HCT116 (cell line): ENCODE measurements at regions not wholly inside any gene's neighbourhood (a gene's known extent, or its start where the extent isn't known, plus 50 kb on each side); places are given as distances from the start of the nearest gene placed in this dataset.

Experiments used
- ATAC-seq: fragments of 200-7000 bp; cut with Tn5 transposase; 2 replicates; pipeline ENCODE4 v1.9.1; 2020; ENCODE audit warnings: mild to moderate bottlenecking, moderate library complexity
- BruUV-seq: library from RNA; stranded (reverse); fragments of 400-500 nt; replicated peaks from 2 replicates; lab custom pipeline; 2021; lab: Mats Ljungman, UMichigan
- CTCF ChIA-PET: fragments of 300-600 bp; sonication (Branson Sonifier 250); formaldehyde crosslinking; loops from one replicate; lab custom pipeline; 2021; ENCODE audit warnings: antibody characterized with exemption; lab: Charles Lee
- POLR2A ChIA-PET: fragments of 300-600, 350-600 bp; sonication (Branson Sonifier 250); formaldehyde crosslinking; loops from one replicate; lab custom pipeline; 2021; ENCODE audit warnings: antibody characterized with exemption; lab: Charles Lee
- RAD21 ChIA-PET, 2 experiments: fragments of 300-600 bp; sonication (Branson Sonifier 250); formaldehyde crosslinking; loops; one replicate each; lab custom pipeline; 2023; ENCODE audit warnings: low total read pairs in 2 of 2; ENCODE audit not compliant: uncharacterized antibody in 2 of 2, unreplicated experiment in 2 of 2, low non-redundant PET in 1 of 2; lab: Charles Lee
- DNase-seq: peaks from one replicate; pipeline ENCODE4 v3.0.0-alpha.2; 2010; ENCODE audit warnings: low read depth, low spot score
- H2AFZ ChIP-seq: fragments of 200-600 bp; shearing (Covaris generic), sonication (generic); 2 replicates; pipeline ENCODE4 v1.6.1; 2017; ENCODE audit warnings: low read depth, mixed run types, mixed read lengths, antibody characterized with exemption, low read length; ENCODE audit not compliant: poor library complexity, severe bottlenecking
- H3K27ac ChIP-seq: 2 replicates; pipeline ENCODE4 v1.5.1; 2012; ENCODE audit warnings: low read depth, low read length
- H3K27me3 ChIP-seq: fragments of 200-600 bp; sonication (generic); 2 replicates; pipeline ENCODE4 v1.6.1; 2016; ENCODE audit warnings: mixed run types, low read length, mixed read lengths; ENCODE audit not compliant: insufficient read depth
- H3K36me3 ChIP-seq, 2 experiments: fragments of 200-500 bp in 1 of 2; fragments of 200-600 bp in 1 of 2; sonication (Bioruptor generic) in 1 of 2; sonication (generic) in 1 of 2; 2 replicates each; pipeline versions ENCODE4 v1.5.1 to v1.6.1; 2014 to 2016; ENCODE audit warnings: low read length in 2 of 2, inconsistent platforms in 1 of 2, mixed read lengths in 1 of 2, mixed run types in 1 of 2; ENCODE audit not compliant: insufficient read depth in 2 of 2, control insufficient read depth in 1 of 2
- H3K4me1 ChIP-seq, 2 experiments: fragments of 200-600 bp in 1 of 2; sonication (generic) in 1 of 2; 2 replicates each; pipeline versions ENCODE4 v1.5.1 to v1.6.1; 2012 to 2017; ENCODE audit warnings: low read length in 2 of 2, inconsistent platforms in 1 of 2, mild to moderate bottlenecking in 1 of 2, mixed read lengths in 1 of 2, mixed run types in 1 of 2, moderate library complexity in 1 of 2; ENCODE audit not compliant: insufficient read depth in 2 of 2, control insufficient read depth in 1 of 2
- H3K4me2 ChIP-seq: fragments of 200-600 bp; sonication (generic); 2 replicates; pipeline ENCODE4 v1.6.1; 2017; ENCODE audit warnings: mixed run types, low read length, mixed read lengths
- H3K4me3 ChIP-seq, 2 experiments: fragments of 200-600 bp in 1 of 2; sonication (generic) in 1 of 2; replicated peaks in 1 of 2; 2 replicates each; pipeline ENCODE4 v1.5.1; 2011 to 2016; ENCODE audit warnings: low read length in 2 of 2, control low read depth in 1 of 2, low read depth in 1 of 2, mild to moderate bottlenecking in 1 of 2, mixed read lengths in 1 of 2, mixed run types in 1 of 2
- H3K79me2 ChIP-seq: fragments of 200-600 bp; sonication (generic); 2 replicates; pipeline ENCODE4 v1.6.1; 2017; ENCODE audit warnings: mild to moderate bottlenecking, mixed run types, low read length, moderate library complexity, mixed read lengths; ENCODE audit not compliant: insufficient read depth
- H3K9ac ChIP-seq: fragments of 200-600 bp; sonication (generic); 2 replicates; pipeline ENCODE4 v1.6.1; 2016; ENCODE audit warnings: low read length, mixed read lengths
- H3K9me2 ChIP-seq: fragments of 200-600 bp; sonication (generic), shearing (Covaris generic); 2 replicates; pipeline ENCODE4 v1.6.1; 2017; ENCODE audit warnings: mixed run types, mild to moderate bottlenecking, moderate library complexity; ENCODE audit not compliant: insufficient read depth
- H3K9me3 ChIP-seq, 2 experiments: fragments of 200-500 bp in 1 of 2; fragments of 200-600 bp in 1 of 2; sonication (Bioruptor generic) in 1 of 2; sonication (generic) in 1 of 2; 2 replicates each; pipeline ENCODE4 v1.6.1; 2014 to 2017; ENCODE audit warnings: low read length in 2 of 2, mixed read lengths in 2 of 2, inconsistent platforms in 1 of 2, low read depth in 1 of 2, mild to moderate bottlenecking in 1 of 2, mixed run types in 1 of 2, moderate library complexity in 1 of 2; ENCODE audit not compliant: control insufficient read depth in 1 of 2, insufficient read depth in 1 of 2
- H4K20me1 ChIP-seq: fragments of 200-600 bp; sonication (generic), shearing (Covaris generic); 2 replicates; pipeline ENCODE4 v1.6.1; 2017; ENCODE audit warnings: mixed run types, mild to moderate bottlenecking, moderate library complexity; ENCODE audit not compliant: insufficient read depth
- ATF3 ChIP-seq: IDR thresholded peaks from 2 replicates; pipeline ENCODE4 v1.6.1; 2012
- CBX3 ChIP-seq: IDR thresholded peaks from 2 replicates; pipeline ENCODE4 v1.6.1; 2012; ENCODE audit warnings: low read depth
- CTCF ChIP-seq, 3 experiments: fragments of 200-600 bp in 1 of 3; sonication (generic) in 1 of 3; IDR thresholded peaks in 2 of 3; conservative IDR thresholded peaks in 1 of 3; 2 replicates each; pipeline ENCODE4 v1.5.1; 2012 to 2017; ENCODE audit warnings: low read depth in 2 of 3, low read length in 2 of 3, antibody characterized with exemption in 1 of 3, borderline replicate concordance in 1 of 3, control low read depth in 1 of 3, mild to moderate bottlenecking in 1 of 3, mixed read lengths in 1 of 3, mixed run types in 1 of 3, moderate library complexity in 1 of 3; ENCODE audit not compliant: insufficient read depth in 1 of 3
- EGR1 ChIP-seq: IDR thresholded peaks from 2 replicates; pipeline ENCODE4 v1.6.1; 2012; ENCODE audit warnings: low read depth
- ELF1 ChIP-seq: IDR thresholded peaks from 2 replicates; pipeline ENCODE4 v1.6.1; 2012; ENCODE audit warnings: low read depth, borderline replicate concordance
- MAX ChIP-seq: IDR thresholded peaks from 2 replicates; pipeline ENCODE4 v1.6.1; 2012
- POLR2A ChIP-seq: IDR thresholded peaks from 2 replicates; pipeline ENCODE4 v1.7.0; 2011; ENCODE audit warnings: borderline replicate concordance; ENCODE audit not compliant: insufficient read depth, insufficient read length; ENCODE audit errors: extremely low read depth
- POLR2AphosphoS5 ChIP-seq: IDR thresholded peaks from 2 replicates; pipeline ENCODE4 v1.6.1; 2011; ENCODE audit warnings: mild to moderate bottlenecking, low read depth, low read length, moderate library complexity
- SIN3A ChIP-seq: IDR thresholded peaks from 2 replicates; pipeline ENCODE4 v1.6.1; 2012; ENCODE audit warnings: low read depth
- SRF ChIP-seq: IDR thresholded peaks from 2 replicates; pipeline ENCODE4 v1.6.1; 2012; ENCODE audit warnings: low read depth
- YY1 ChIP-seq: IDR thresholded peaks from 2 replicates; pipeline ENCODE4 v1.6.1; 2011; ENCODE audit warnings: low read length, low read depth, moderate library complexity, mild to moderate bottlenecking; ENCODE audit not compliant: insufficient replicate concordance; ENCODE audit errors: extremely low read depth
- ZFX ChIP-seq: fragments of 450-650 bp; IDR thresholded peaks from 2 replicates; pipeline ENCODE4 v1.6.1; 2017
- intact Hi-C: fragments of 100-400 bp; cut with micrococcal nuclease; formaldehyde crosslinking; loops from 2 replicates; pipeline ENCODE4 v1.10.0; 2022

- H3K9ac ChIP-seq: no peak overlapping the region
- intact Hi-C loops: no loop called here
- no peaks in the 10 kb centered on the region for H3K36me3 ChIP-seq
- no peak for TF ChIP-seq EGR1
- no peak for TF ChIP-seq POLR2AphosphoS5
- TF ChIP-seq ATF3: no peak
- TF ChIP-seq SIN3A: no peak
- no peak for TF ChIP-seq ELF1
- no peak for TF ChIP-seq CTCF (IDR thresholded peaks at IDR 0.05 in 2 of 3, conservative IDR thresholded peaks at IDR 0.05 in 1 of 3; ENCODE audit: borderline replicate concordance in 1 of 3, insufficient read depth in 1 of 3, low read depth in 2 of 3, low read length in 2 of 3)
- TF ChIP-seq CBX3: no peak
- no TSS peak for BruUV-seq
- DNase-seq: no peak
- no peaks in the 10 kb centered on the region for H3K27me3 ChIP-seq
- H3K4me2 ChIP-seq: no peak overlapping the region
- H3K4me1 ChIP-seq: no peaks in the 10 kb centered on the region
- H3K79me2 ChIP-seq: no peaks in the 10 kb centered on the region
- H3K4me3 ChIP-seq: no peak overlapping the region
- ChIA-PET RAD21 (no interaction called here), POLR2A (no interaction called here), CTCF (no interaction called here)
- no peak overlapping the region for H3K27ac ChIP-seq
- no peaks in the 10 kb centered on the region for H4K20me1 ChIP-seq
- no peaks in the 10 kb centered on the region for H3K9me2 ChIP-seq
- no peak overlapping the region for H2AFZ ChIP-seq
- H3K9me3 ChIP-seq: no peaks in the 10 kb centered on the region
- ATAC-seq: no peak
Observed at GRCh38 chr4:79209822-79210635, 115.8 kb downstream of the NAA11 start.

GRCh38 chr4:79209081-79209480, 116.8 kb downstream of the NAA11 start:
- intact Hi-C loops: no loop called here
- no peak for TF ChIP-seq ZFX
- no peak for TF ChIP-seq SRF
- no peak for TF ChIP-seq YY1
- TF ChIP-seq MAX: no peak
- TF ChIP-seq CBX3: no peak
- no peak for TF ChIP-seq ELF1
- no peak for TF ChIP-seq POLR2A
- no peak for TF ChIP-seq EGR1
- TF ChIP-seq CTCF (IDR thresholded peaks at IDR 0.05 in 2 of 3, conservative IDR thresholded peaks at IDR 0.05 in 1 of 3; ENCODE audit: borderline replicate concordance in 1 of 3, insufficient read depth in 1 of 3, low read depth in 2 of 3, low read length in 2 of 3): no peak
- no peak for TF ChIP-seq ATF3

More at GRCh38 chr4:79209081-79209480, 116.8 kb downstream of the NAA11 start:
- Histone ChIP-seq H3K4me3 (no peak overlapping the region), H3K27ac (no peak overlapping the region), H3K79me2 (no peaks in the 10 kb centered on the region), H3K4me1 (no peaks in the 10 kb centered on the region), H3K9ac (no peak overlapping the region), H3K9me3 (no peaks in the 10 kb centered on the region), H4K20me1 (no peaks in the 10 kb centered on the region), H2AFZ (no peak overlapping the region), H3K27me3 (no peaks in the 10 kb centered on the region), H3K4me2 (no peak overlapping the region), H3K36me3 (no peaks in the 10 kb centered on the region), H3K9me2 (no peaks in the 10 kb centered on the region)
- CTCF ChIA-PET: no interaction called here
- no TSS peak for BruUV-seq
- POLR2A ChIA-PET: no interaction called here
- no peak for ATAC-seq
- DNase-seq: no peak
- RAD21 ChIA-PET: no interaction called here
